D721Med (cell line): ENCODE measurements at regions not wholly inside any gene's neighbourhood (a gene's known extent, or its start where the extent isn't known, plus 50 kb on each side); places are given as distances from the start of the nearest gene placed in this dataset.

Source experiments
- DNase-seq: peaks from one replicate; pipeline ENCODE4 v3.0.0; 2011; ENCODE audit warnings: low spot score; ENCODE audit not compliant: insufficient read length
- FAIRE-seq: peaks from 2 replicates; lab custom pipeline; 2011; peaks lifted over from hg19 to GRCh38; lab: Jason Lieb, UNC
- TF ChIP-seq, protein P1 (sequence below): IDR thresholded peaks from 2 replicates; pipeline ENCODE4 v1.5.1; 2012; ENCODE audit warnings: mild to moderate bottlenecking, control low read depth; ENCODE audit not compliant: insufficient read depth; ENCODE audit errors: missing control alignments

DNA sequence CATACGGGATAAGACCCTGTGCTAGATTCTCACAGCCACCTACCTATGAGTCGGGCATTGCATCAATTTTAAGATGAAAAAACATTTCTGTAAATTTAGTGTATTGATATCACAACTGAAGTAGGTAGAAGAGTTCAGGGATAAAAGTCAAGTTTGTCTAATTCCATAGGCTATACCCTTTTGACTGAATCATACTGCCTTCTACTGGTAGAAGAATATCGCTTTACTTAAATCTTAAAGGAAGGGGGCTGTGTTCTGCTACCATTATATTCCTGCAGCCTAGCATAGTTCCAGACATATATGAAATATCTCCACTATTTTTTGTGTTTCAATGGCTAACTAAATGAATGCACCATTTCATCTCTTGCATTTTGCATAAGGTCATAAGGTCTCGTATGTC lies 1128.6 kb downstream of the CDH8 start:
- FAIRE-seq (no peak), DNase-seq (no peak)
- TF ChIP-seq, protein P1, sequence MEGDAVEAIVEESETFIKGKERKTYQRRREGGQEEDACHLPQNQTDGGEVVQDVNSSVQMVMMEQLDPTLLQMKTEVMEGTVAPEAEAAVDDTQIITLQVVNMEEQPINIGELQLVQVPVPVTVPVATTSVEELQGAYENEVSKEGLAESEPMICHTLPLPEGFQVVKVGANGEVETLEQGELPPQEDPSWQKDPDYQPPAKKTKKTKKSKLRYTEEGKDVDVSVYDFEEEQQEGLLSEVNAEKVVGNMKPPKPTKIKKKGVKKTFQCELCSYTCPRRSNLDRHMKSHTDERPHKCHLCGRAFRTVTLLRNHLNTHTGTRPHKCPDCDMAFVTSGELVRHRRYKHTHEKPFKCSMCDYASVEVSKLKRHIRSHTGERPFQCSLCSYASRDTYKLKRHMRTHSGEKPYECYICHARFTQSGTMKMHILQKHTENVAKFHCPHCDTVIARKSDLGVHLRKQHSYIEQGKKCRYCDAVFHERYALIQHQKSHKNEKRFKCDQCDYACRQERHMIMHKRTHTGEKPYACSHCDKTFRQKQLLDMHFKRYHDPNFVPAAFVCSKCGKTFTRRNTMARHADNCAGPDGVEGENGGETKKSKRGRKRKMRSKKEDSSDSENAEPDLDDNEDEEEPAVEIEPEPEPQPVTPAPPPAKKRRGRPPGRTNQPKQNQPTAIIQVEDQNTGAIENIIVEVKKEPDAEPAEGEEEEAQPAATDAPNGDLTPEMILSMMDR, result no peak

DNA sequence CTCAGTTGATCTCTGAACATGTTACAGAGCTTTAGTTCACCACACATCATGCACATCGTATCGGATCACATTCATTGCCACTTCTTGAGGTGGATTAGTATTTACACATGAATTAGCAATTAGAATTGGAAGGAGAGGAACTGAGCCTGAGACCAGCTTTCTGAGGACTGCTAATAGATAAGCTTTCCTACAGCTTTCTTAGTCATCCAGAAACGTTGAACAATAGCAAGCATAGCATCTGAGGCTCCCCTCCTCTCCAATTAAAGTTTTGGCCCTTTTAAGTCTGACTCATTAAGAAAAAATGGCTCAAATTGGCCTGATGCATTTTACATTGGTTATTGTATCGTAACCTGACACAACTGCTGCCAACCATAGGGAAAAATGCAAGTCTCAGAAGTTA lies 1130.4 kb downstream of the CDH8 start:
- DNase-seq (no peak), FAIRE-seq (no peak)

GRCh38 chr16:60902114-60902513 lies 1134.1 kb downstream of the CDH8 start:
- TF ChIP-seq, protein P1, result no peak
- DNase-seq, result no peak
- FAIRE-seq, result no peak

More for the DNA sequence above, 1130.4 kb downstream of the CDH8 start:
- TF ChIP-seq, protein P1, result no peak

DNA sequence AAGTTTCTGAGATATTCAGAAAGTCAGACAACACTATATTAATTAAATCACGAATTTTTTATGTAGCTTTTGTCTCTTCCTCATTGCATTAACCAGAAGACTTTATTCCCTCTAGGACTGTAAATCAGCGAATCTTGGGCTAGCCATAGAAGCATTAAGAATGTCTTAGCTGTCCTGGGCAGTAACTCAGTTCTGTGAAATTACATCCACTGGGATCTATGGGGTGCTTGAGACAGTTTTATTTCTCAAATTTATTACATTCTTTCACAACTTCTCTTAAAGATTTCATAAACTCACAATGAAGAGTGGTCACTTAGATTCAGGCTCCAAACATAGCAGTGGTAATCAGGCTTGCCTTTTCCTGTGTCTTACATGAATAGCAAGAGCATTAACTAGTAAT lies 1153.4 kb downstream of the CDH8 start:
- DNase-seq (no peak), FAIRE-seq (no peak)
- TF ChIP-seq, protein P1, result no peak

- TF ChIP-seq, protein P1, result no peak
- DNase-seq (no peak), FAIRE-seq (no peak)
These were observed 1183.6 kb downstream of the CDH8 start for GRCh38 chr16:60852635-60853034.

- FAIRE-seq (no peak), DNase-seq (no peak)
- TF ChIP-seq, protein P1, result no peak
These were observed 1214.6 kb downstream of the CDH8 start for GRCh38 chr16:60821661-60822060.

DNA sequence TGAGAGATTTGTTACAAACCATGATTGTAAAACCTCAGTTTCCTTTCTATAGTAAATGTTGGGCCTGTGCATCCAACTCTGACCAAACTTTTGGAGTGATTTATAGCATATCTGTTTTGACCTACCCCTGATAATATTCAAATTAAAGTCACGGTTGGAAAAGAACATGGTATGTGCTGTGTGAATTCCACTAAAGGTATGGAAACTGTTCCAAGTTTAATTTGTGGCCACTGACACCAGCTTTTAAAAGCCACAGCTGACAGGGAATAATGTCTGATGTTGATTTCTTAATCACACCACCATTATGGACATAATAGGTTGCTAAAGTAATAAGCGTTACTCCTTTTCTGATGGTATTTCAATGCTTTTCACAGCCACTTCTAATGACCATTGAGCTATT lies 1215.9 kb downstream of the CDH8 start:
- DNase-seq, result no peak
- FAIRE-seq, result no peak
- TF ChIP-seq, protein P1, result no peak
